HepG2 (cell line): ENCODE measurements at regions not wholly inside any gene's neighbourhood (a gene's known extent, or its start where the extent isn't known, plus 50 kb on each side); places are given as distances from the start of the nearest gene placed in this dataset.

ENCODE experiments used
- HDAC6 ChIP-seq: fragments of 200-600 bp; sonication (generic); IDR thresholded peaks from 2 replicates; pipeline ENCODE4 v1.7.0; 2017; ENCODE audit warnings: mild to moderate bottlenecking, antibody characterized with exemption, low read length, low read depth
- HOXD1 ChIP-seq: sonication (generic); formaldehyde crosslinking; IDR thresholded peaks from 2 replicates; pipeline ENCODE4 v1.5.0; 2020; ENCODE audit warnings: missing genetic modification reagents
- IRF2 ChIP-seq: IDR thresholded peaks from 2 replicates; pipeline ENCODE4 v1.6.1; 2018; ENCODE audit warnings: missing genetic modification reagents, missing compliant biosample characterization
- NR1H2 ChIP-seq: sonication (generic); formaldehyde crosslinking; IDR thresholded peaks from 2 replicates; pipeline ENCODE4 v1.8.1; 2022; ENCODE audit warnings: low read depth, missing genetic modification reagents, borderline replicate concordance
- PRMT3 ChIP-seq: sonication (generic); formaldehyde crosslinking; IDR thresholded peaks from 2 replicates; pipeline ENCODE4 v1.8.1; 2022; ENCODE audit warnings: low read depth, mild to moderate bottlenecking, moderate library complexity, missing genetic modification reagents, borderline replicate concordance
- TBP ChIP-seq: sonication (generic); formaldehyde crosslinking; IDR thresholded peaks from 2 replicates; pipeline ENCODE4 v1.5.0; 2020; ENCODE audit warnings: missing genetic modification reagents
- ZBTB2 ChIP-seq: sonication (generic); formaldehyde crosslinking; IDR thresholded peaks from 2 replicates; pipeline ENCODE4 v1.8.0; 2022; ENCODE audit warnings: low read depth, missing genetic modification reagents
- ZMYM4 ChIP-seq: sonication (generic); formaldehyde crosslinking; IDR thresholded peaks from 2 replicates; pipeline ENCODE4 v1.8.1; 2023; ENCODE audit warnings: mild to moderate bottlenecking, missing genetic modification reagents
- ZNF510 ChIP-seq: sonication (generic); formaldehyde crosslinking; IDR thresholded peaks from 2 replicates; pipeline ENCODE4 v1.4.0; 2020; ENCODE audit warnings: low read depth, mild to moderate bottlenecking, missing genetic modification reagents
- ZZZ3 ChIP-seq: sonication (generic); formaldehyde crosslinking; IDR thresholded peaks from 2 replicates; pipeline ENCODE4 v1.4.0; 2020; ENCODE audit warnings: missing genetic modification reagents, mild to moderate bottlenecking, borderline replicate concordance
- TF ChIP-seq, protein P1 (sequence below): sonication (generic); formaldehyde crosslinking; IDR thresholded peaks from 2 replicates; pipeline ENCODE4 v1.5.1; 2020; ENCODE audit warnings: mild to moderate bottlenecking, missing genetic modification reagents, moderate library complexity
- TF ChIP-seq, protein P2 (sequence below): sonication (generic); formaldehyde crosslinking; IDR thresholded peaks from 2 replicates; pipeline ENCODE4 v1.5.0; 2020; ENCODE audit warnings: mild to moderate bottlenecking, missing genetic modification reagents, moderate library complexity
- TF ChIP-seq, protein P3 (sequence below), 2 experiments: fragments of 450-650 bp in 1 of 2; sonication (generic) in 1 of 2; formaldehyde crosslinking in 1 of 2; IDR thresholded peaks; 2 replicates each; pipeline versions ENCODE4 v1.6.1 to v1.8.0; 2016 to 2022; ENCODE audit warnings: antibody characterized with exemption in 1 of 2, mild to moderate bottlenecking in 1 of 2, missing genetic modification reagents in 1 of 2

GRCh38 chr10:52499281-52499680 is 185.2 kb downstream of the DKK1 start:
- TF ChIP-seq ZZZ3 (CRISPR knock-in tag) (no peak), HDAC6 (no peak), ZBTB2 (CRISPR knock-in tag) (no peak), ZNF510 (CRISPR knock-in tag) (no peak), PRMT3 (CRISPR knock-in tag) (no peak), TBP (CRISPR knock-in tag) (no peak), HOXD1 (no peak), IRF2 (CRISPR knock-in tag) (no peak), ZMYM4 (CRISPR knock-in tag) (no peak), NR1H2 (CRISPR knock-in tag) (no peak)
- TF ChIP-seq, protein P1, sequence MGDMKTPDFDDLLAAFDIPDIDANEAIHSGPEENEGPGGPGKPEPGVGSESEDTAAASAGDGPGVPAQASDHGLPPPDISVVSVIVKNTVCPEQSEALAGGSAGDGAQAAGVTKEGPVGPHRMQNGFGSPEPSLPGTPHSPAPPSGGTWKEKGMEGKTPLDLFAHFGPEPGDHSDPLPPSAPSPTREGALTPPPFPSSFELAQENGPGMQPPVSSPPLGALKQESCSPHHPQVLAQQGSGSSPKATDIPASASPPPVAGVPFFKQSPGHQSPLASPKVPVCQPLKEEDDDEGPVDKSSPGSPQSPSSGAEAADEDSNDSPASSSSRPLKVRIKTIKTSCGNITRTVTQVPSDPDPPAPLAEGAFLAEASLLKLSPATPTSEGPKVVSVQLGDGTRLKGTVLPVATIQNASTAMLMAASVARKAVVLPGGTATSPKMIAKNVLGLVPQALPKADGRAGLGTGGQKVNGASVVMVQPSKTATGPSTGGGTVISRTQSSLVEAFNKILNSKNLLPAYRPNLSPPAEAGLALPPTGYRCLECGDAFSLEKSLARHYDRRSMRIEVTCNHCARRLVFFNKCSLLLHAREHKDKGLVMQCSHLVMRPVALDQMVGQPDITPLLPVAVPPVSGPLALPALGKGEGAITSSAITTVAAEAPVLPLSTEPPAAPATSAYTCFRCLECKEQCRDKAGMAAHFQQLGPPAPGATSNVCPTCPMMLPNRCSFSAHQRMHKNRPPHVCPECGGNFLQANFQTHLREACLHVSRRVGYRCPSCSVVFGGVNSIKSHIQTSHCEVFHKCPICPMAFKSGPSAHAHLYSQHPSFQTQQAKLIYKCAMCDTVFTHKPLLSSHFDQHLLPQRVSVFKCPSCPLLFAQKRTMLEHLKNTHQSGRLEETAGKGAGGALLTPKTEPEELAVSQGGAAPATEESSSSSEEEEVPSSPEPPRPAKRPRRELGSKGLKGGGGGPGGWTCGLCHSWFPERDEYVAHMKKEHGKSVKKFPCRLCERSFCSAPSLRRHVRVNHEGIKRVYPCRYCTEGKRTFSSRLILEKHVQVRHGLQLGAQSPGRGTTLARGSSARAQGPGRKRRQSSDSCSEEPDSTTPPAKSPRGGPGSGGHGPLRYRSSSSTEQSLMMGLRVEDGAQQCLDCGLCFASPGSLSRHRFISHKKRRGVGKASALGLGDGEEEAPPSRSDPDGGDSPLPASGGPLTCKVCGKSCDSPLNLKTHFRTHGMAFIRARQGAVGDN (CRISPR knock-in tag) = no peak
- TF ChIP-seq, protein P2, sequence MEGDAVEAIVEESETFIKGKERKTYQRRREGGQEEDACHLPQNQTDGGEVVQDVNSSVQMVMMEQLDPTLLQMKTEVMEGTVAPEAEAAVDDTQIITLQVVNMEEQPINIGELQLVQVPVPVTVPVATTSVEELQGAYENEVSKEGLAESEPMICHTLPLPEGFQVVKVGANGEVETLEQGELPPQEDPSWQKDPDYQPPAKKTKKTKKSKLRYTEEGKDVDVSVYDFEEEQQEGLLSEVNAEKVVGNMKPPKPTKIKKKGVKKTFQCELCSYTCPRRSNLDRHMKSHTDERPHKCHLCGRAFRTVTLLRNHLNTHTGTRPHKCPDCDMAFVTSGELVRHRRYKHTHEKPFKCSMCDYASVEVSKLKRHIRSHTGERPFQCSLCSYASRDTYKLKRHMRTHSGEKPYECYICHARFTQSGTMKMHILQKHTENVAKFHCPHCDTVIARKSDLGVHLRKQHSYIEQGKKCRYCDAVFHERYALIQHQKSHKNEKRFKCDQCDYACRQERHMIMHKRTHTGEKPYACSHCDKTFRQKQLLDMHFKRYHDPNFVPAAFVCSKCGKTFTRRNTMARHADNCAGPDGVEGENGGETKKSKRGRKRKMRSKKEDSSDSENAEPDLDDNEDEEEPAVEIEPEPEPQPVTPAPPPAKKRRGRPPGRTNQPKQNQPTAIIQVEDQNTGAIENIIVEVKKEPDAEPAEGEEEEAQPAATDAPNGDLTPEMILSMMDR (CRISPR knock-in tag) = no peak
- TF ChIP-seq, protein P3, sequence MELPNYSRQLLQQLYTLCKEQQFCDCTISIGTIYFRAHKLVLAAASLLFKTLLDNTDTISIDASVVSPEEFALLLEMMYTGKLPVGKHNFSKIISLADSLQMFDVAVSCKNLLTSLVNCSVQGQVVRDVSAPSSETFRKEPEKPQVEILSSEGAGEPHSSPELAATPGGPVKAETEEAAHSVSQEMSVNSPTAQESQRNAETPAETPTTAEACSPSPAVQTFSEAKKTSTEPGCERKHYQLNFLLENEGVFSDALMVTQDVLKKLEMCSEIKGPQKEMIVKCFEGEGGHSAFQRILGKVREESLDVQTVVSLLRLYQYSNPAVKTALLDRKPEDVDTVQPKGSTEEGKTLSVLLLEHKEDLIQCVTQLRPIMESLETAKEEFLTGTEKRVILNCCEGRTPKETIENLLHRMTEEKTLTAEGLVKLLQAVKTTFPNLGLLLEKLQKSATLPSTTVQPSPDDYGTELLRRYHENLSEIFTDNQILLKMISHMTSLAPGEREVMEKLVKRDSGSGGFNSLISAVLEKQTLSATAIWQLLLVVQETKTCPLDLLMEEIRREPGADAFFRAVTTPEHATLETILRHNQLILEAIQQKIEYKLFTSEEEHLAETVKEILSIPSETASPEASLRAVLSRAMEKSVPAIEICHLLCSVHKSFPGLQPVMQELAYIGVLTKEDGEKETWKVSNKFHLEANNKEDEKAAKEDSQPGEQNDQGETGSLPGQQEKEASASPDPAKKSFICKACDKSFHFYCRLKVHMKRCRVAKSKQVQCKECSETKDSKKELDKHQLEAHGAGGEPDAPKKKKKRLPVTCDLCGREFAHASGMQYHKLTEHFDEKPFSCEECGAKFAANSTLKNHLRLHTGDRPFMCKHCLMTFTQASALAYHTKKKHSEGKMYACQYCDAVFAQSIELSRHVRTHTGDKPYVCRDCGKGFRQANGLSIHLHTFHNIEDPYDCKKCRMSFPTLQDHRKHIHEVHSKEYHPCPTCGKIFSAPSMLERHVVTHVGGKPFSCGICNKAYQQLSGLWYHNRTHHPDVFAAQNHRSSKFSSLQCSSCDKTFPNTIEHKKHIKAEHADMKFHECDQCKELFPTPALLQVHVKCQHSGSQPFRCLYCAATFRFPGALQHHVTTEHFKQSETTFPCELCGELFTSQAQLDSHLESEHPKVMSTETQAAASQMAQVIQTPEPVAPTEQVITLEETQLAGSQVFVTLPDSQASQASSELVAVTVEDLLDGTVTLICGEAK (IDR thresholded peaks at IDR 0.05) = no peak
- TF ChIP-seq, protein P3 (CRISPR knock-in tag; IDR thresholded peaks at IDR 0.05) = no peak
